ENCODE measurements at regions not wholly inside any gene's neighbourhood (a gene's known extent, or its start where the extent isn't known, plus 50 kb on each side); places are given as distances from the start of the nearest gene placed in this dataset.

- Histone ChIP-seq H3K9me3 (ENCODE audit: low read length) (no peaks in the 10 kb centered on the region), H3K9me2 (ENCODE audit: insufficient read depth, low read length) (no peaks in the 10 kb centered on the region), H3K4me2 (ENCODE audit: low read length) (no peak overlapping the region), H3K4me3 (ENCODE audit: low read depth, low read length, poor library complexity, severe bottlenecking) (no peak overlapping the region), H4K20me1 (ENCODE audit: insufficient read depth, low read length) (no peaks in the 10 kb centered on the region), H3K27ac (ENCODE audit: low read depth, low read length, poor library complexity, severe bottlenecking) (no peak overlapping the region), H3K4me1 (ENCODE audit: insufficient read depth, low read length, poor library complexity, severe bottlenecking) (no peaks in the 10 kb centered on the region), H2AFZ (ENCODE audit: low read length) (peak overlapping the region; percentile 64; the same call in 1 of the 2 replicates), H3K79me2 (ENCODE audit: insufficient read depth, low read depth, low read length) (no peaks in the 10 kb centered on the region), H3K36me3 (ENCODE audit: insufficient read depth, low read length) (no peaks in the 10 kb centered on the region)
- CTCF ChIA-PET (ENCODE audit: unreplicated experiment): no interaction called here
- peak; percentile 80 for TF ChIP-seq CTCF (conservative IDR thresholded peaks at IDR 0.05; ENCODE audit: low read length)
- no peak for TF ChIP-seq EZH2phosphoT487 (IDR thresholded peaks at IDR 0.05; ENCODE audit: borderline replicate concordance, low read depth, low read length)
- POLR2A ChIA-PET: interaction anchor here (0.6 kb wide), 1 partner anchor 10 kb away, joined by 3 read pairs; no protein-coding TSS in a partner anchor
- BruUV-seq (replicated peaks): no TSS peak
- DNase-seq (ENCODE audit: low spot score): peak; percentile 45
- intact Hi-C loops (cut with micrococcal nuclease; ENCODE audit: unreplicated experiment): no loop called here
Measured at GRCh38 chr1:105027838-105028471, 1278.3 kb downstream of the AMY1C start.

- no peak overlapping the region for H3K4me3 ChIP-seq (ENCODE audit: low read depth, low read length, poor library complexity, severe bottlenecking)
- H3K79me2 ChIP-seq (ENCODE audit: insufficient read depth, low read depth, low read length): no peaks in the 10 kb centered on the region
- POLR2A ChIA-PET: no interaction called here
- no peaks in the 10 kb centered on the region for H3K4me1 ChIP-seq (ENCODE audit: insufficient read depth, low read length, poor library complexity, severe bottlenecking)
- no peaks in the 10 kb centered on the region for H3K9me3 ChIP-seq (ENCODE audit: low read length)
- intact Hi-C loops (cut with micrococcal nuclease; ENCODE audit: unreplicated experiment): no loop called here
- no peaks in the 10 kb centered on the region for H4K20me1 ChIP-seq (ENCODE audit: insufficient read depth, low read length)
- DNase-seq (ENCODE audit: low spot score): no peak
- no peaks in the 10 kb centered on the region for H3K9me2 ChIP-seq (ENCODE audit: insufficient read depth, low read length)
- H2AFZ ChIP-seq (ENCODE audit: low read length): no peak overlapping the region
- BruUV-seq (replicated peaks): no TSS peak
- no peak overlapping the region for H3K4me2 ChIP-seq (ENCODE audit: low read length)
- CTCF ChIA-PET (ENCODE audit: unreplicated experiment): no interaction called here
- H3K27ac ChIP-seq (ENCODE audit: low read depth, low read length, poor library complexity, severe bottlenecking): no peak overlapping the region
- no peak for TF ChIP-seq EZH2phosphoT487 (IDR thresholded peaks at IDR 0.05; ENCODE audit: borderline replicate concordance, low read depth, low read length)
- no peak for TF ChIP-seq CTCF (conservative IDR thresholded peaks at IDR 0.05; ENCODE audit: low read length)
- H3K36me3 ChIP-seq (ENCODE audit: insufficient read depth, low read length): no peaks in the 10 kb centered on the region
Measured at GRCh38 chr1:105072446-105072845, 1322.7 kb downstream of the AMY1C start.

GRCh38 chr1:105072850-105073249 is 1323.2 kb downstream of the AMY1C start:
- CTCF ChIA-PET (ENCODE audit: unreplicated experiment): no interaction called here
- Histone ChIP-seq H3K36me3 (ENCODE audit: insufficient read depth, low read length) (no peaks in the 10 kb centered on the region), H4K20me1 (ENCODE audit: insufficient read depth, low read length) (no peaks in the 10 kb centered on the region), H3K79me2 (ENCODE audit: insufficient read depth, low read depth, low read length) (no peaks in the 10 kb centered on the region), H3K4me3 (ENCODE audit: low read depth, low read length, poor library complexity, severe bottlenecking) (no peak overlapping the region), H3K9me3 (ENCODE audit: low read length) (no peaks in the 10 kb centered on the region), H3K4me2 (ENCODE audit: low read length) (no peak overlapping the region), H3K9me2 (ENCODE audit: insufficient read depth, low read length) (no peaks in the 10 kb centered on the region), H3K27ac (ENCODE audit: low read depth, low read length, poor library complexity, severe bottlenecking) (no peak overlapping the region), H2AFZ (ENCODE audit: low read length) (no peak overlapping the region), H3K4me1 (ENCODE audit: insufficient read depth, low read length, poor library complexity, severe bottlenecking) (no peaks in the 10 kb centered on the region)
- BruUV-seq (replicated peaks): no TSS peak
- intact Hi-C loops (cut with micrococcal nuclease; ENCODE audit: unreplicated experiment): no loop called here
- no peak for TF ChIP-seq EZH2phosphoT487 (IDR thresholded peaks at IDR 0.05; ENCODE audit: borderline replicate concordance, low read depth, low read length)
- TF ChIP-seq CTCF (conservative IDR thresholded peaks at IDR 0.05; ENCODE audit: low read length): no peak
- POLR2A ChIA-PET: no interaction called here
- DNase-seq (ENCODE audit: low spot score): no peak

All from OCI-LY7 (cell line).